Keratinocyte (primary cell): ENCODE measurements at regions not wholly inside any gene's neighbourhood (a gene's known extent, or its start where the extent isn't known, plus 50 kb on each side); places are given as distances from the start of the nearest gene placed in this dataset.

ENCODE experiments used
- DNase-seq: peaks from one replicate; pipeline ENCODE4 v3.0.0-alpha.2; 2011; ENCODE audit warnings: low read depth, missing footprints, low spot score
- FAIRE-seq: peaks from 2 replicates; lab custom pipeline; 2011; peaks lifted over from hg19 to GRCh38; lab: Jason Lieb, UNC
- H2AFZ ChIP-seq: 2 replicates; pipeline ENCODE4 v1.6.0; 2012; ENCODE audit warnings: low read length, control low read depth, inconsistent platforms; ENCODE audit not compliant: control insufficient read depth
- H3K27ac ChIP-seq: 2 replicates; pipeline ENCODE4 v1.5.1; 2011; ENCODE audit warnings: low read length; ENCODE audit not compliant: control insufficient read depth, insufficient read depth
- H3K27me3 ChIP-seq: 3 replicates; pipeline ENCODE4 v1.6.0; 2011; ENCODE audit warnings: low read length; ENCODE audit not compliant: control insufficient read depth, insufficient read depth; ENCODE audit errors: extremely low read depth
- H3K36me3 ChIP-seq, 2 experiments: 2 replicates in 1 of 2; 3 replicates in 1 of 2; pipeline ENCODE4 v1.5.1; 2011; ENCODE audit warnings: low read length in 2 of 2, mild to moderate bottlenecking in 1 of 2; ENCODE audit not compliant: control insufficient read depth in 2 of 2, insufficient read depth in 2 of 2; ENCODE audit errors: extremely low read depth in 1 of 2
- H3K4me1 ChIP-seq: 3 replicates; pipeline ENCODE4 v1.5.1; 2011; ENCODE audit warnings: low read length; ENCODE audit not compliant: control insufficient read depth, insufficient read depth; ENCODE audit errors: extremely low read depth
- H3K4me2 ChIP-seq: 3 replicates; pipeline ENCODE4 v1.6.0; 2011; ENCODE audit warnings: low read depth, low read length; ENCODE audit not compliant: control insufficient read depth, insufficient read depth; ENCODE audit errors: extremely low read depth
- H3K4me3 ChIP-seq, 3 experiments: fragments of 200-600 bp in 1 of 3; sonication (generic) in 1 of 3; 2 replicates in 2 of 3; 3 replicates in 1 of 3; pipeline ENCODE4 v1.5.1; 2011 to 2016; ENCODE audit warnings: low read length in 3 of 3, mild to moderate bottlenecking in 3 of 3, control low read depth in 2 of 3, inconsistent platforms in 1 of 3, low read depth in 1 of 3, mixed read lengths in 1 of 3, mixed run types in 1 of 3, moderate library complexity in 1 of 3; ENCODE audit not compliant: control insufficient read depth in 2 of 3, insufficient read depth in 2 of 3; ENCODE audit errors: extremely low read depth in 1 of 3
- H3K79me2 ChIP-seq: 2 replicates; pipeline ENCODE4 v1.6.0; 2012; ENCODE audit warnings: low read length; ENCODE audit not compliant: control insufficient read depth, insufficient read depth
- H3K9ac ChIP-seq: 3 replicates; pipeline ENCODE4 v1.6.0; 2011; ENCODE audit warnings: low read length; ENCODE audit not compliant: control insufficient read depth, insufficient read depth; ENCODE audit errors: extremely low read depth
- H3K9me1 ChIP-seq: 3 replicates; pipeline ENCODE4 v1.6.0; 2011; ENCODE audit warnings: low read length; ENCODE audit not compliant: control insufficient read depth, insufficient read depth; ENCODE audit errors: extremely low read depth
- H3K9me3 ChIP-seq: 2 replicates; pipeline ENCODE4 v1.5.1; 2012; ENCODE audit warnings: low read depth, low read length; ENCODE audit not compliant: control insufficient read depth
- H4K20me1 ChIP-seq: 3 replicates; pipeline ENCODE4 v1.6.0; 2011; ENCODE audit warnings: low read length; ENCODE audit not compliant: control insufficient read depth, insufficient read depth; ENCODE audit errors: extremely low read depth
- EZH2 ChIP-seq: IDR thresholded peaks from one replicate; pipeline ENCODE4 v1.6.1; 2012; ENCODE audit warnings: inconsistent platforms, mild to moderate bottlenecking, low read length, moderate library complexity
- dilution Hi-C: fragments of 300-500 bp; cut with MboI; formaldehyde crosslinking; loops from one replicate; pipeline ENCODE4 v1.7.0; 2020; ENCODE audit warnings: low sequenced_read_pairs; ENCODE audit not compliant: extremely low pct_ligation_motif_present
- TF ChIP-seq, protein P1 (sequence below), 3 experiments: IDR thresholded peaks in 1 of 3; conservative IDR thresholded peaks in 1 of 3; optimal IDR thresholded peaks in 1 of 3; 2 replicates in 2 of 3; 3 replicates in 1 of 3; pipeline versions ENCODE3 to v1.5.1; 2011; ENCODE audit warnings: low read length in 3 of 3, mild to moderate bottlenecking in 3 of 3, moderate library complexity in 2 of 3, control low read depth in 1 of 3, inconsistent platforms in 1 of 3; ENCODE audit not compliant: insufficient read depth in 2 of 3; ENCODE audit errors: extremely low read depth in 1 of 3

DNA sequence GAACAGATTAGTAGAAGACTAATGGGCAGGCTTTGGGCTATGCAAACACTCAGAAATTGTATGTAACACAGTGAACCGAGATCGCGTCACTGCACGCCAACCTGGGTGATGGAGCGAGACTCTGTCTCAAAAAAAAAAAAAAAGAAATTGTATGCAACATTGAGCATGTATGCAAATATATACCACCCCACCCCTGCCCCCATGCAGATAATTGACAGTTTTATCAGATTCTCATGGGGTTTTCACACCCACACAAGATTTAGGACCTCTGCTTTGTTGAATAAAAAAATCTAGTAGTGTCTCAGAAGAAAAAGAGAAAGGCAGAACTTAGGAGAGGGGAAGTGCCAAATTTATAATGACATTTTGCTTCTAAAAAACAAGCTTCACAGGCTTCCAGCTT lies 131.6 kb upstream of the FN1 start:
- Histone ChIP-seq H3K27ac (no peak overlapping the region), H3K36me3 (no peaks in the 10 kb centered on the region), H3K9me1 (no peaks in the 10 kb centered on the region), H3K4me2 (no peak overlapping the region), H3K9ac (no peak overlapping the region), H3K9me3 (no peaks in the 10 kb centered on the region), H2AFZ (no peak overlapping the region), H4K20me1 (no peaks in the 10 kb centered on the region), H3K79me2 (no peaks in the 10 kb centered on the region), H3K4me1 (no peaks in the 10 kb centered on the region), H3K27me3 (no peaks in the 10 kb centered on the region), H3K4me3 (no peak overlapping the region)
- dilution Hi-C loops, result no loop called here
- DNase-seq, result no peak
- TF ChIP-seq EZH2, result no peak
- TF ChIP-seq, protein P1, sequence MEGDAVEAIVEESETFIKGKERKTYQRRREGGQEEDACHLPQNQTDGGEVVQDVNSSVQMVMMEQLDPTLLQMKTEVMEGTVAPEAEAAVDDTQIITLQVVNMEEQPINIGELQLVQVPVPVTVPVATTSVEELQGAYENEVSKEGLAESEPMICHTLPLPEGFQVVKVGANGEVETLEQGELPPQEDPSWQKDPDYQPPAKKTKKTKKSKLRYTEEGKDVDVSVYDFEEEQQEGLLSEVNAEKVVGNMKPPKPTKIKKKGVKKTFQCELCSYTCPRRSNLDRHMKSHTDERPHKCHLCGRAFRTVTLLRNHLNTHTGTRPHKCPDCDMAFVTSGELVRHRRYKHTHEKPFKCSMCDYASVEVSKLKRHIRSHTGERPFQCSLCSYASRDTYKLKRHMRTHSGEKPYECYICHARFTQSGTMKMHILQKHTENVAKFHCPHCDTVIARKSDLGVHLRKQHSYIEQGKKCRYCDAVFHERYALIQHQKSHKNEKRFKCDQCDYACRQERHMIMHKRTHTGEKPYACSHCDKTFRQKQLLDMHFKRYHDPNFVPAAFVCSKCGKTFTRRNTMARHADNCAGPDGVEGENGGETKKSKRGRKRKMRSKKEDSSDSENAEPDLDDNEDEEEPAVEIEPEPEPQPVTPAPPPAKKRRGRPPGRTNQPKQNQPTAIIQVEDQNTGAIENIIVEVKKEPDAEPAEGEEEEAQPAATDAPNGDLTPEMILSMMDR (optimal IDR thresholded peaks at IDR 0.05 in 1 of 3, IDR thresholded peaks at IDR 0.05 in 1 of 3, conservative IDR thresholded peaks at IDR 0.05 in 1 of 3; ENCODE audit: extremely low read depth in 1 of 3, insufficient read depth in 2 of 3, low read length in 3 of 3), result no peak
- no peak for FAIRE-seq

DNA sequence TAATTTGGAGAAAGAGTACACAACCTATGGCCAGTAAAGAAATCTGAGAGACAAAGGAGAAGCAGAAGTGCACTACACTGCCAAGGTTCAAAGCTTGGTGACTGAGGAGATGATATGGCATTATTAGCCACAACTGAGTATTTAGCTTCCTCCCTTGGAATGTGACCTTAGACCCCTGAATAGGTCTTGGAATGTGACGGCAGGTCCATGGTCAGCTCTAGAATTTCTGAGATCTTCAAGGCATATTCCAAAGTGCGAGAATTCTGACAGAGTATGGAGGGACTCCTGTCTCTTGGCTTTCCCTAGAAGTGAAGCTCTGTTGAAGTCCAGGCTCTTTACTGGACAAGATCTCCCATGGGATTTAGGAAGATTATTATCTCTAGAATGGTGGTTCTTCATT lies 130.0 kb upstream of the FN1 start:
- TF ChIP-seq, protein P1 (optimal IDR thresholded peaks at IDR 0.05 in 1 of 3, IDR thresholded peaks at IDR 0.05 in 1 of 3, conservative IDR thresholded peaks at IDR 0.05 in 1 of 3; ENCODE audit: extremely low read depth in 1 of 3, insufficient read depth in 2 of 3, low read length in 3 of 3), result no peak
- no peak for TF ChIP-seq EZH2
- Histone ChIP-seq H3K9ac (no peak overlapping the region), H3K4me3 (no peak overlapping the region), H2AFZ (no peak overlapping the region), H3K4me1 (no peaks in the 10 kb centered on the region), H3K9me1 (no peaks in the 10 kb centered on the region), H3K4me2 (no peak overlapping the region), H3K27ac (no peak overlapping the region), H3K79me2 (no peaks in the 10 kb centered on the region), H3K27me3 (no peaks in the 10 kb centered on the region), H3K9me3 (no peaks in the 10 kb centered on the region), H4K20me1 (no peaks in the 10 kb centered on the region), H3K36me3 (no peaks in the 10 kb centered on the region)
- DNase-seq (no peak), FAIRE-seq (peak; percentile 32)
- dilution Hi-C loops, result no loop called here
